DOHH2 (cell line): ENCODE measurements at regions not wholly inside any gene's neighbourhood (a gene's known extent, or its start where the extent isn't known, plus 50 kb on each side); places are given as distances from the start of the nearest gene placed in this dataset.

Experiments used
- H3F3A ChIP-seq: fragments of 200-600 bp; sonication (generic), shearing (Covaris generic); 2 replicates; pipeline ENCODE4 v1.6.0; 2016; ENCODE audit warnings: antibody characterized with exemption, mild to moderate bottlenecking; ENCODE audit not compliant: control insufficient read depth, insufficient read depth
- H3K27ac ChIP-seq: fragments of 200-600 bp; sonication (generic); 2 replicates; pipeline ENCODE4 v1.5.1; 2014; ENCODE audit warnings: low read depth, mild to moderate bottlenecking, low read length, moderate library complexity
- H3K27me3 ChIP-seq: fragments of 200-600 bp; sonication (generic); 2 replicates; pipeline ENCODE4 v1.6.1; 2014; ENCODE audit warnings: mild to moderate bottlenecking, low read length, mixed read lengths; ENCODE audit not compliant: control insufficient read depth
- H3K36me3 ChIP-seq: fragments of 200-600 bp; sonication (generic); 2 replicates; pipeline ENCODE4 v1.6.1; 2014; ENCODE audit warnings: mild to moderate bottlenecking, low read length, moderate library complexity, mixed read lengths; ENCODE audit not compliant: control insufficient read depth
- H3K4me1 ChIP-seq: fragments of 200-600 bp; sonication (generic); 2 replicates; pipeline ENCODE4 v1.6.1; 2014; ENCODE audit warnings: mild to moderate bottlenecking, low read length, mixed read lengths; ENCODE audit not compliant: control insufficient read depth
- H3K4me2 ChIP-seq: fragments of 200-600 bp; sonication (generic); 2 replicates; pipeline ENCODE4 v1.6.0; 2014; ENCODE audit warnings: mild to moderate bottlenecking, low read length, moderate library complexity
- H3K4me3 ChIP-seq: fragments of 200-600 bp; sonication (generic); 2 replicates; pipeline ENCODE4 v1.5.1; 2014; ENCODE audit warnings: mild to moderate bottlenecking, low read length, mixed read lengths
- H3K79me2 ChIP-seq: fragments of 200-600 bp; sonication (generic); 2 replicates; pipeline ENCODE4 v1.6.1; 2014; ENCODE audit warnings: mild to moderate bottlenecking, low read length, mixed read lengths; ENCODE audit not compliant: control insufficient read depth
- H3K9me2 ChIP-seq: fragments of 200-600 bp; sonication (generic); replicated peaks from 2 replicates; pipeline ENCODE4 v1.6.1; 2014; ENCODE audit warnings: mild to moderate bottlenecking, low read length, mixed read lengths; ENCODE audit not compliant: control insufficient read depth
- H3K9me3 ChIP-seq: fragments of 200-600 bp; sonication (generic); 2 replicates; pipeline ENCODE4 v1.6.1; 2014; ENCODE audit warnings: antibody characterized with exemption, low read length, mixed read lengths; ENCODE audit not compliant: control insufficient read depth, insufficient read depth
- H4K20me1 ChIP-seq: fragments of 200-600 bp; sonication (generic); 2 replicates; pipeline ENCODE4 v1.6.0; 2014; ENCODE audit warnings: low read depth, mild to moderate bottlenecking, antibody characterized with exemption, low read length, moderate library complexity; ENCODE audit not compliant: control insufficient read depth, insufficient read depth
- CTCF ChIP-seq: fragments of 200-600 bp; sonication (generic); IDR thresholded peaks from one replicate; pipeline ENCODE4 v1.5.1; 2014; ENCODE audit warnings: antibody characterized with exemption, mild to moderate bottlenecking, low read depth, low read length; ENCODE audit not compliant: poor library complexity, severe bottlenecking
- EZH2phosphoT487 ChIP-seq: fragments of 200-600 bp; sonication (generic); IDR thresholded peaks from 2 replicates; pipeline ENCODE4 v1.6.1; 2017; ENCODE audit warnings: borderline replicate concordance, mild to moderate bottlenecking, antibody characterized with exemption, low read length, moderate library complexity, mixed read lengths

GRCh38 chr9:88739373-88739772, 204.4 kb downstream of the NXNL2 start:
- no peaks in the 10 kb centered on the region for H3K79me2 ChIP-seq
- H3K9me3 ChIP-seq = no peaks in the 10 kb centered on the region
- H4K20me1 ChIP-seq = no peaks in the 10 kb centered on the region
- H3K27ac ChIP-seq = no peak overlapping the region
- no peak overlapping the region for H3K4me3 ChIP-seq
- H3K4me1 ChIP-seq = no peaks in the 10 kb centered on the region
- H3K27me3 ChIP-seq = peaks cover 11% of the 10 kb centered on the region
- H3K4me2 ChIP-seq = no peak overlapping the region
- no peaks in the 10 kb centered on the region for H3K36me3 ChIP-seq
- TF ChIP-seq EZH2phosphoT487 (no peak), CTCF (no peak)
- no peaks in the 10 kb centered on the region for H3F3A ChIP-seq
- H3K9me2 ChIP-seq = no peaks in the 10 kb centered on the region

GRCh38 chr9:88740844-88741243, 205.9 kb downstream of the NXNL2 start:
- no peak overlapping the region for H3K4me2 ChIP-seq
- H3K4me3 ChIP-seq = no peak overlapping the region
- H3K9me2 ChIP-seq = no peaks in the 10 kb centered on the region
- no peak overlapping the region for H3K27ac ChIP-seq
- H3K4me1 ChIP-seq = no peaks in the 10 kb centered on the region
- no peak for TF ChIP-seq EZH2phosphoT487
- TF ChIP-seq CTCF = no peak
- H3F3A ChIP-seq = no peaks in the 10 kb centered on the region
- no peaks in the 10 kb centered on the region for H4K20me1 ChIP-seq
- H3K9me3 ChIP-seq = no peaks in the 10 kb centered on the region
- H3K36me3 ChIP-seq = no peaks in the 10 kb centered on the region
- H3K27me3 ChIP-seq = peaks cover 11% of the 10 kb centered on the region
- H3K79me2 ChIP-seq = no peaks in the 10 kb centered on the region

GRCh38 chr9:88741335-88741734, 206.4 kb downstream of the NXNL2 start:
- no peaks in the 10 kb centered on the region for H3K9me2 ChIP-seq
- H3K4me2 ChIP-seq = no peak overlapping the region
- no peaks in the 10 kb centered on the region for H3F3A ChIP-seq
- H3K27ac ChIP-seq = no peak overlapping the region
- H3K27me3 ChIP-seq = peaks cover 11% of the 10 kb centered on the region
- no peaks in the 10 kb centered on the region for H3K36me3 ChIP-seq
- H3K79me2 ChIP-seq = no peaks in the 10 kb centered on the region
- no peaks in the 10 kb centered on the region for H3K9me3 ChIP-seq
- peak; percentile 75 for TF ChIP-seq CTCF
- no peak for TF ChIP-seq EZH2phosphoT487
- H3K4me3 ChIP-seq = no peak overlapping the region
- H4K20me1 ChIP-seq = no peaks in the 10 kb centered on the region
- H3K4me1 ChIP-seq = no peaks in the 10 kb centered on the region

- no peak overlapping the region for H3K4me3 ChIP-seq
- no peaks in the 10 kb centered on the region for H3K36me3 ChIP-seq
- H4K20me1 ChIP-seq = no peaks in the 10 kb centered on the region
- peaks cover 11% of the 10 kb centered on the region for H3K27me3 ChIP-seq
- H3K9me3 ChIP-seq = no peaks in the 10 kb centered on the region
- H3K79me2 ChIP-seq = no peaks in the 10 kb centered on the region
- H3F3A ChIP-seq = no peaks in the 10 kb centered on the region
- no peaks in the 10 kb centered on the region for H3K9me2 ChIP-seq
- H3K4me1 ChIP-seq = no peaks in the 10 kb centered on the region
- H3K27ac ChIP-seq = no peak overlapping the region
- no peak for TF ChIP-seq CTCF
- TF ChIP-seq EZH2phosphoT487 = no peak
- no peak overlapping the region for H3K4me2 ChIP-seq
These were observed 207.5 kb downstream of the NXNL2 start for GRCh38 chr9:88742483-88742882.
